K562 (cell line): ENCODE measurements at regions not wholly inside any gene's neighbourhood (a gene's known extent, or its start where the extent isn't known, plus 50 kb on each side); places are given as distances from the start of the nearest gene placed in this dataset.

Source experiments
- ATAC-seq: fragments of 200-7000 bp; cut with Tn5 transposase; 3 replicates; pipeline ENCODE4 v1.9.1; 2020; ENCODE audit warnings: moderate library complexity
- BruUV-seq: library from RNA; stranded (reverse); fragments of 400-500 nt; replicated peaks from 2 replicates; lab custom pipeline; 2021; lab: Mats Ljungman, UMichigan
- CTCF ChIA-PET: fragments of 300-600 bp; formaldehyde crosslinking; extraction: SDS; loops from one replicate; lab custom pipeline; 2021; ENCODE audit warnings: low intra/inter-chr PET ratio; lab: Yijun Ruan, JAX
- POLR2A ChIA-PET: fragments of 300-600, 350-650 bp; sonication (Branson Sonifier 250); formaldehyde crosslinking; extraction: SDS; loops from one replicate; lab custom pipeline; 2021; ENCODE audit warnings: antibody characterized with exemption, inconsistent platforms; lab: Yijun Ruan, JAX
- DNase-seq, 4 experiments: peaks; one replicate each; pipeline versions ENCODE4 v3.0.0 to v3.0.0-alpha.2; 2011 to 2018; ENCODE audit warnings: low spot score in 3 of 4, mixed read lengths in 3 of 4; ENCODE audit errors: extremely low read depth in 1 of 4
- FAIRE-seq: peaks from 2 replicates; lab custom pipeline; 2011; peaks lifted over from hg19 to GRCh38; lab: Jason Lieb, UNC
- H2AFZ ChIP-seq: 2 replicates; pipeline ENCODE4 v1.6.0; 2011; ENCODE audit warnings: low read depth, low read length, control low read depth, inconsistent platforms
- H3K27ac ChIP-seq: fragments of 200-600 bp; 3 replicates; pipeline ENCODE4 v1.8.0; 2011; ENCODE audit warnings: low read depth, mild to moderate bottlenecking, control low read depth, inconsistent platforms, low read length, moderate library complexity, mixed read lengths; ENCODE audit errors: extremely low read depth
- H3K27me3 ChIP-seq, 2 experiments: fragments of 300-600 bp in 1 of 2; 2 replicates in 1 of 2; 3 replicates in 1 of 2; pipeline versions ENCODE4 v1.6.0 to v1.8.0; 2011; ENCODE audit warnings: inconsistent platforms in 2 of 2, low read length in 2 of 2, mild to moderate bottlenecking in 1 of 2, mixed read lengths in 1 of 2, moderate library complexity in 1 of 2; ENCODE audit not compliant: control insufficient read depth in 2 of 2, insufficient read depth in 2 of 2
- H3K36me3 ChIP-seq: fragments of 300-600 bp; 3 replicates; pipeline ENCODE4 v1.8.0; 2011; ENCODE audit warnings: mild to moderate bottlenecking, low read length, inconsistent platforms; ENCODE audit not compliant: control insufficient read depth, insufficient read depth
- H3K4me1 ChIP-seq, 2 experiments: fragments of 200-600 bp in 1 of 2; replicated peaks in 1 of 2; 2 replicates in 1 of 2; 3 replicates in 1 of 2; pipeline versions ENCODE4 v1.5.1 to v1.8.0; 2011; ENCODE audit warnings: inconsistent platforms in 2 of 2, low read length in 2 of 2, mild to moderate bottlenecking in 1 of 2, mixed read lengths in 1 of 2, moderate library complexity in 1 of 2; ENCODE audit not compliant: control insufficient read depth in 2 of 2, insufficient read depth in 2 of 2
- H3K4me2 ChIP-seq: 2 replicates; pipeline ENCODE4 v1.6.1; 2011; ENCODE audit warnings: low read length, control low read depth, inconsistent platforms, mixed read lengths; ENCODE audit not compliant: insufficient read depth
- H3K4me3 ChIP-seq: fragments of 200-600 bp; sonication (generic), shearing (Covaris generic); 2 replicates; pipeline ENCODE4 v1.5.1; 2016; ENCODE audit warnings: control low read depth, inconsistent platforms
- H3K79me2 ChIP-seq: fragments of 200-600 bp; 3 replicates; pipeline ENCODE4 v1.8.0; 2011; ENCODE audit warnings: low read length, inconsistent platforms; ENCODE audit not compliant: control insufficient read depth, insufficient read depth
- H3K9ac ChIP-seq, 2 experiments: 2 replicates each; pipeline versions ENCODE4 v1.6.0 to v1.6.1; 2011; ENCODE audit warnings: low read depth in 2 of 2, low read length in 2 of 2, control low read depth in 1 of 2, inconsistent platforms in 1 of 2, mild to moderate bottlenecking in 1 of 2, mixed read lengths in 1 of 2; ENCODE audit not compliant: insufficient read depth in 1 of 2
- H3K9me1 ChIP-seq: one replicate; pipeline ENCODE4 v1.6.0; 2011; ENCODE audit warnings: inconsistent platforms, mild to moderate bottlenecking, low read length, moderate library complexity; ENCODE audit not compliant: control insufficient read depth, insufficient read depth
- H3K9me3 ChIP-seq: replicated peaks from 2 replicates; pipeline ENCODE4 v1.5.1; 2011; ENCODE audit warnings: low read depth, low read length, inconsistent platforms; ENCODE audit not compliant: control insufficient read depth, insufficient read depth
- H4K20me1 ChIP-seq: replicated peaks from 2 replicates; pipeline ENCODE4 v1.6.1; 2011; ENCODE audit warnings: low read length, inconsistent platforms, mixed read lengths; ENCODE audit not compliant: control insufficient read depth, insufficient read depth
- CEBPG ChIP-seq, 3 experiments: fragments of 200-800 bp in 1 of 3; sonication (Bioruptor generic) in 1 of 3; sonication (generic) in 1 of 3; formaldehyde crosslinking in 1 of 3; IDR thresholded peaks in 2 of 3; conservative IDR thresholded peaks in 1 of 3; 2 replicates each; pipeline versions ENCODE4 v1.6.1 to v1.8.0; 2016 to 2022; ENCODE audit warnings: missing compliant biosample characterization in 2 of 3, missing genetic modification characterization in 2 of 3, mild to moderate bottlenecking in 1 of 3, missing genetic modification reagents in 1 of 3
- E2F8 ChIP-seq: fragments of 450-650 bp; IDR thresholded peaks from 2 replicates; pipeline ENCODE4 v1.7.1; 2018; ENCODE audit warnings: mild to moderate bottlenecking, low read depth; ENCODE audit not compliant: partially characterized antibody
- ELF2 ChIP-seq: fragments of 250-450 bp; sonication (Bioruptor Pico); IDR thresholded peaks from 2 replicates; pipeline ENCODE4 v1.5.0; 2021; ENCODE audit warnings: mild to moderate bottlenecking
- GATA2 ChIP-seq: sonication (generic); formaldehyde crosslinking; IDR thresholded peaks from 2 replicates; pipeline ENCODE4 v1.4.0; 2020; ENCODE audit warnings: mild to moderate bottlenecking, missing genetic modification reagents
- GATAD2B ChIP-seq: fragments of 450-650 bp; IDR thresholded peaks from 2 replicates; pipeline ENCODE4 v1.6.1; 2017; ENCODE audit warnings: mild to moderate bottlenecking, borderline replicate concordance
- HBP1 ChIP-seq: fragments of 450-650 bp; formaldehyde crosslinking; IDR thresholded peaks from 2 replicates; pipeline ENCODE4 v1.4.0; 2022; ENCODE audit warnings: missing genetic modification characterization
- IRF1 ChIP-seq: sonication (generic); formaldehyde crosslinking; IDR thresholded peaks from 2 replicates; pipeline ENCODE4 v1.8.0; 2022; ENCODE audit warnings: missing genetic modification reagents, mild to moderate bottlenecking, borderline replicate concordance
- KAT8 ChIP-seq: fragments of 450-650 bp; IDR thresholded peaks from 2 replicates; pipeline ENCODE4 v1.6.1; 2016; ENCODE audit warnings: low read depth, mild to moderate bottlenecking
- MAFK ChIP-seq: IDR thresholded peaks from 2 replicates; pipeline ENCODE4 v1.6.1; 2011; ENCODE audit warnings: low read length, improper control_type of control experiment
- MNT ChIP-seq, 2 experiments: fragments of 450-650 bp; conservative IDR thresholded peaks; 2 replicates each; pipeline ENCODE4 v1.6.1; 2017; ENCODE audit warnings: mild to moderate bottlenecking in 2 of 2, moderate library complexity in 2 of 2
- NEUROD1 ChIP-seq: fragments of 150-350 bp; IDR thresholded peaks from 2 replicates; pipeline ENCODE4 v1.6.1; 2014; ENCODE audit warnings: borderline replicate concordance, low read length, low read depth; ENCODE audit not compliant: partially characterized antibody
- RBM14 ChIP-seq: fragments of 200-400 bp; formaldehyde crosslinking; IDR thresholded peaks from 2 replicates; pipeline ENCODE4 v1.6.1; 2018; ENCODE audit warnings: low read depth, mild to moderate bottlenecking, low read length, moderate library complexity, borderline replicate concordance; ENCODE audit not compliant: insufficient read depth
- ZBTB9 ChIP-seq: fragments of 450-650 bp; formaldehyde crosslinking; IDR thresholded peaks from 2 replicates; pipeline ENCODE4 v1.4.0; 2020; ENCODE audit warnings: mild to moderate bottlenecking, moderate library complexity
- ZNF3 ChIP-seq: fragments of 250-450 bp; sonication (Bioruptor Pico); IDR thresholded peaks from 2 replicates; pipeline ENCODE4 v1.5.0; 2021; ENCODE audit warnings: mild to moderate bottlenecking, moderate library complexity
- ZNF778 ChIP-seq: fragments of 450-650 bp; formaldehyde crosslinking; IDR thresholded peaks from 2 replicates; pipeline ENCODE4 v1.4.0; 2020; ENCODE audit warnings: mild to moderate bottlenecking, moderate library complexity
- WGBS: fragments of 100-300 bp; shearing (Covaris generic); methylation state at CpG from one replicate; pipeline ENCODE4 v1.1.6; 2016; ENCODE audit warnings: low coverage, mixed read lengths; ENCODE audit not compliant: insufficient coverage; ENCODE audit errors: missing lambda C conversion rate; 5-methylcytosine and 5-hydroxymethylcytosine counted together
- in situ Hi-C: fragments of 300-500 bp; cut with MboI; formaldehyde crosslinking; loops from 4 replicates; pipeline ENCODE4 v1.15.0; 2018; ENCODE audit warnings: inconsistent platforms, mixed read lengths
- intact Hi-C: fragments of 100-400 bp; cut with micrococcal nuclease; formaldehyde crosslinking; loops from 2 replicates; pipeline ENCODE4 v1.14.2; 2022

GRCh38 chr4:117704721-117705120 lies 329.6 kb upstream of the NDST3 start:
- WGBS, result 0% methylated on average over 2 of the region's 2 CpGs
- no peak overlapping the region for H3K9ac ChIP-seq
- no peaks in the 10 kb centered on the region for H4K20me1 ChIP-seq
- BruUV-seq, result no TSS peak
- CTCF ChIA-PET, result no interaction called here
- no peak overlapping the region for H3K4me3 ChIP-seq
- no peak overlapping the region for H2AFZ ChIP-seq
- H3K27ac ChIP-seq, result no peak overlapping the region
- POLR2A ChIA-PET, result no interaction called here
- no peaks in the 10 kb centered on the region for H3K27me3 ChIP-seq
- no peaks in the 10 kb centered on the region for H3K9me1 ChIP-seq
- intact Hi-C loops, result no loop called here
- FAIRE-seq (no peak), DNase-seq (no peak), ATAC-seq (no peak)
- no peaks in the 10 kb centered on the region for H3K4me1 ChIP-seq
- no peaks in the 10 kb centered on the region for H3K36me3 ChIP-seq
- H3K9me3 ChIP-seq, result no peaks in the 10 kb centered on the region; the same call in 1 of the 2 replicates
- H3K79me2 ChIP-seq, result no peaks in the 10 kb centered on the region
- in situ Hi-C loops, result no loop called here
- H3K4me2 ChIP-seq, result no peak overlapping the region
- TF ChIP-seq IRF1, result no peak
- TF ChIP-seq E2F8, result no peak
- no peak for TF ChIP-seq MNT (conservative IDR thresholded peaks at IDR 0.05)
- no peak for TF ChIP-seq HBP1 (CRISPR knock-in tag)
- TF ChIP-seq GATAD2B, result no peak
- TF ChIP-seq MAFK, result no peak
- TF ChIP-seq NEUROD1, result no peak
- no peak for TF ChIP-seq ZNF778 (CRISPR knock-in tag)
- TF ChIP-seq ZNF3 (CRISPR knock-in tag), result no peak
- TF ChIP-seq KAT8, result no peak
- TF ChIP-seq ELF2 (CRISPR knock-in tag), result no peak
- TF ChIP-seq RBM14, result no peak
- no peak for TF ChIP-seq CEBPG (CRISPR knock-in tag; IDR thresholded peaks at IDR 0.05)
- TF ChIP-seq CEBPG (tag; conservative IDR thresholded peaks at IDR 0.05 in 1 of 2, IDR thresholded peaks at IDR 0.05 in 1 of 2), result no peak
- no peak for TF ChIP-seq GATA2
- TF ChIP-seq ZBTB9, result no peak
